Raji (cell line): ENCODE measurements at regions not wholly inside any gene's neighbourhood (a gene's known extent, or its start where the extent isn't known, plus 50 kb on each side); places are given as distances from the start of the nearest gene placed in this dataset.

Source experiments
- POLR2A ChIP-seq: IDR thresholded peaks from 2 replicates; pipeline ENCODE4 v1.6.1; 2011; ENCODE audit warnings: low read depth, low read length, control low read depth; ENCODE audit not compliant: insufficient read depth

DNA sequence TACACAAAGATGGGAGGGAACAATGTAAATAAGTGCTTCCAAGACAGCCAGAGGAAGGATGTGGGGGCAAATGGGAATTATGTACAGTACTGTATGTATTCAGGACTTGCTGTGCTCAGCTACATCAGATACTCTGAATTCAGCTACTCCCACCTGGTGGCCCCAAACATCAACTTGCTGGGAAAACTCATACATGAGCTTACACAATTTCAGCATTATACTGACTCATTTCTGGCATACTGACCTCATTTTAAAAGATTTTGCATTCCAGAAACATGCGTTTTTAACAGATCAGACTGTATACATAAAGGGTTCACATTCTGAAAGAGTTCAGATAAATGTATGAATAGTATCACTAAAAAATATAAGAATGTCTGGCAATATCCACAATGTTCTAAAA, 59.7 kb downstream of the GPX5 start:
- no peak for TF ChIP-seq POLR2A

DNA sequence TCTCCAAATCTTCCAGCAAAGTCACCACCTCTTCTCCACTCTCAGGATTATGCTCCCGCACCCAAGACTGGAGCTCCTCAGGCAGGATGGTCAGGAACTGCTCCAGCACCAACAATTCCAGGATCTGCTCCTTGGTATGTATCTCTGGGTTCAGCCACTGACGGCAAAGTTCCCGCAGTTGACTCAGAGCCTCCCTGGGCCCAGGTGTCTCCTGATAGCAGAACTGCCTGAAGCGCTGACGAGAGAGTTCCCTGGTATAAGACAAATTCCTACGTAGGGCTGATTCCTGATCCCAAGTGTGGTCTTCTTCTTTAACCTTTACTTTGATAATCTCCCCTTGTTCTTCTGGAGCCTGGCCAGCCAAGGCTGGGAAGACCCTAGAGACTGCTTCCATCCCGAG, 60.6 kb downstream of the GPX5 start:
- no peak for TF ChIP-seq POLR2A

DNA sequence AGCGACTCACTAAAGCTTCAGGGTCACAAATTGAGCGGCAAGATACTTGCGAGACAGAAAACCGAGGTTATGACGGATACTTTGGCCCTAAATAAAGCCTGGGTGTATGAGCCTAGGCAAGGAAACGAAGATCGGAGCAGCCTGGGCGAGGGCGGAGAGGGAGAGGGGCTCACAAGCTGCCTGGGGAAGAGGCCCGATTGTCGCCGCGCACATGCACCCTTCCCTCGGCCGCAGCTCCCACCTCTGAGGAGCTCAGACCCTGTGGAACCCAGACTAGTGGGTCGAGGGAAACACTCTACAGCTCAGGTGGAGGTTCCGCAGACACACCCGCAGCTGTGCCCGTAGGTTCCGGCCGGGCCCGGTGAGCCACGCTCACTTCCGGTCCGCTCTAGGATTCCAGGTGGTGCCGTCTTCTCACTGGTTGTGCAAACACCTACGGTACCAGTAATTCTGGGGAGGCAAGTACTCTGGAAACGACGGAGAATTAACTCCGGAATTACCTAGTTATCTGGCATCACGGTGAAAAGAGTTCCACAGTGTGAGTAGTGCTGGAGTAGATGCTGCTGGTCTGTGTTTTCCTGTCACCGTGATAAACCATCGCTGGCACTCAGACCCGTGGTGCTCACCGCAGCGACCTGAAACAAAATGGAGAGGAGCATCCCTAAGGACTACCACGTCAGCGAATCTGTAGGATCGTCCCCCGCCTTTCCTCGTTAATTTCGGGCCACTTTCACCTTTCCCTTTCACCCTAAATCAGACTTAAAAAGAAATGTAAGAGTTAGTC, 61.5 kb downstream of the GPX5 start:
- peak; percentile 65 for TF ChIP-seq POLR2A

DNA sequence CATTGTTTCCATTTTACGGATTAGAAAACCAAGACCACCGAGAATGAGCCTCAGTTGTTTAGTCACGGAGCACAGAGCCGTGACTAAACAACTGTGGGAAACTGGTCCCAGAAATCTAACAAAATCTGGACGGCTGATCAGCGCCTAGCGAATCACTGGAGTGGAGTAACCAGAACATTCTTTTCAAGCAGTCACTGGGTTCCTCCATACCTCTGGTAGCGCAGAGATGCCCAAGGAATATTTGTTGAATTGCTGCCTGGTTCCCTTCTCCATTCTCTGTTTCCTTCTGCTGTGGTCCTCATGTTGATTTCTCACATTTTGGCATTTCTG, 62.0 kb downstream of the GPX5 start:
- TF ChIP-seq POLR2A, result no peak

DNA sequence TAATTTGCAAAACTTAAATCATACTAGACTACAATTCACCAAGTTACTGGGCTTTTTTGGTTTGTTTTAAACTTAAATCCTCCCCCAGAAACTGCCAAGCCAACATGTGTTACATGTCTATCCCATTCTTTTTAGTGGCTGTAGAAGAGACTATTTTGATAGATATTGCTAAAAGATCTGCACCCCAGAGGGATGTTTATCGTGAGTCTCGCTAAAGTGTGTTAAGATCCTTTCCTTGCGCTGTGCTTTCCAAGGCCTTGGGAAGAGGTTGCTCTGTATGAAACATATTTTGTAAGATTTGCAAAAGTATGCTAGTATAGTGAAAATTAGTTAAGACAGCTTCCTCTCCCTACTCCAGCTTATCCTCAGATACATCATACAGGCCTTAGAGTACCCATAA, 63.0 kb downstream of the GPX5 start:
- TF ChIP-seq POLR2A, result no peak

DNA sequence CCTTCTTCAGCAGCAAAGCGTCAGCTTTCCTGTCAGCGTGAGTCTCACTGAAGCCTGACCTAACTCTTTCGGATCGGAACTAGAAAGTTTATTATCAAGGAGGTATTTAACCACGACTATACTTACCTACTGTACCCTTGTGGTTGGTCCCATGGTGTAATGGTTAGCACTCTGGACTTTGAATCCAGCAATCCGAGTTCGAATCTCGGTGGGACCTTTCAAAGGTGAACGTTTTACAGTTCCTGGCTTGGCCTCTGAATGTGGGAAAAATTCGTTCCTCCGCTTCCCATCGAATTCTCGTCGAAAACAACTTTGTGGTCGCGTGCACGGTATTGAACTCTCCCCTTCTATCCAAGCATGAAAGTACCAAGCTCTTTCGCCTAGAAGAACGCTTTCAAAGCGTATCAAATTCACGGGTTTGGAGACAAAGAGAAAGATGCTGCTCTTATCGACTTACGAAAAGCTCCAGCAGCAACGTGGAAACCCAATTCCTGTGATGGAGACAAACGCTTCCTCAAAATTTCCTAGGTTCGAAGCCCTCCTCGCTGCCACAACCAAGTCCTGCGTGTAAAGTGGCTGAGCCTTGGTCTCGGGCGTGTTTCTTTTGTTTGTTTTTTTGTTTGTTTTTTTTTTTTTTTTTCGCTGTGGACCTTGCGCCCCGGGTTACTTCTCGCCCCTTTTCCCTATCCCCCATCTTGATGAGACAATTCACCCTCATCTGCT, 63.7 kb downstream of the GPX5 start:
- TF ChIP-seq POLR2A, result no peak

DNA sequence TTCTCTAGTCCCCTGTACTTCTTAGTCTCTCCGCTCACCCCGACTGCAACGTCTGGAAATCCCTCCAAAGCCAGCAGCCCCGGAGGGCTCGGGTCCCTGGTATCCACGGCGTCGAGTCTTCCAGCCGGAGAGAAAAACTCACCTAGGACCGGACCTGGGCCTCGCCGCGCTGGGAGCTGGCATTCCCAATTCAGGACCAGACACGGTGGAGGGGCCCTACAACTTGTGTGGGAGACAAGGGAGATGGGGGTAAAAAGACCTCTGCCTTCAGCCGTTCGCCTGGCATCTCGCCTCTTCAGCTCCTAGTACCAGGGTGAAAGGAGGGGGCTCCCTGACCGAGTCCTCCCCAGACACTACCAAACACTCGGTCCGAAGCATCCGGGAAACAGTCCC, 64.3 kb downstream of the GPX5 start:
- no peak for TF ChIP-seq POLR2A

DNA sequence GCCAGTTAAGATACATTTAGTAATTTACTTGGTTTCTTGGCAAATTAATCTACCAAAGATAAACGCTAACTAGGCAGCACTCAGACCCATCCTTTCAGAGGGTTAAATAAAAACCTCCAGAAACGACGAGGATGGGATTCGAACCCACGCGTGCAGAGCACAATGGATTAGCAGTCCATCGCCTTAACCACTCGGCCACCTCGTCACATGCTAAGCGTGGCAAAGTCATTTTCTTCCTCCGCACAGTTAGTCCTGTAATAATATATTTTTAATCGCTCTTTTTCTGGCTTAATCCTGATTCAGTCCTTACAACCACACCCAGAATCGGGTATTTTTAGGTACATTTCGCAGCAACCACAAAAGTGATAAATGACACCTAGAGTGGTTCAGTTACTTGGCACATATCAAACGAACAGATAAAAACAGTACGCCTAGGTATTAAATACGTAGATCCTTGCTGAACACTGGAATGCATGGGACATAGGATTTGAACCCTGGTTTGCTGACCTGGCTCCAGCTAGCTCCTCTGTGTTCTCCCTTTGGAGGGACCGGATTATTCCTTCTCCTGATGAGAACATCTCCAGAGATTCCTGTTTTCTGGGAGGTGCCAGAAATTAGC, 71.6 kb downstream of the GPX5 start:
- no peak for TF ChIP-seq POLR2A

DNA sequence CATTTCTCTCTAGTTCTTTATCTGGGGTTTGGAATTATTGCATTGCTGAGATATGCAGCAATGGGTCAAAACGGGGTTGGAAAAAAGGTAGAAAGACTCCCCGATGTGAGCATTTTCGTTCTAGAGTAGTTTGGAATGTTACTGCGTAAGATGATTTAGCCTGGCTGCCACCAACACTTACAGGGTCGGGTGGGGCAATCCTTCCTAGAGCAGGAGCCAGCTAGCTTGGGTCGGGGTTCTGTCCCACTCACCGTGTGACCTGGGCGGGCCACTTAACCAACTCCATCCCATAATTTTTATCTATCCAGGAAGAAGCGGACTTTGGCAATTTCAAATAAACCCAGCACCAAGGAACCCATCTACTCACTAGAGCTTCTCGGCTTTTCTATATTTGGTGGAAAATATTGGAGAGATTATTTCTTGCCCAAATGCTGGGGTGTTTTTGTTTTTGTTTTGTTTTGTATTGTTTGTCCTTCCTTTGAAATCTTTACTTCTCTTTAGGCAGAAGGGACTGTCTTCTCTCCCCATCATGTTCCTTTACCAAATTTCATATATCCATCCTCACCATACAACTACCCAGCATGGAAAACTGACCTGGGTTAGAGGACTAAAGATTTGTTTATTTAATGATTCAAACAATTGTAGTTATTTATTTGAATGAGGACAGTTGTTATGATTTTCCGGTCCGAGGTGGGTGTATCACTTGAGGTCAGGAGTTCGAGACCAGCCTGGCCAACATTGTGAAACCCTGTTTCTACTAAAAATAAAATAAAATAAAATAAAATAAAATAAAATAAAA, 72.4 kb downstream of the GPX5 start:
- no peak for TF ChIP-seq POLR2A

DNA sequence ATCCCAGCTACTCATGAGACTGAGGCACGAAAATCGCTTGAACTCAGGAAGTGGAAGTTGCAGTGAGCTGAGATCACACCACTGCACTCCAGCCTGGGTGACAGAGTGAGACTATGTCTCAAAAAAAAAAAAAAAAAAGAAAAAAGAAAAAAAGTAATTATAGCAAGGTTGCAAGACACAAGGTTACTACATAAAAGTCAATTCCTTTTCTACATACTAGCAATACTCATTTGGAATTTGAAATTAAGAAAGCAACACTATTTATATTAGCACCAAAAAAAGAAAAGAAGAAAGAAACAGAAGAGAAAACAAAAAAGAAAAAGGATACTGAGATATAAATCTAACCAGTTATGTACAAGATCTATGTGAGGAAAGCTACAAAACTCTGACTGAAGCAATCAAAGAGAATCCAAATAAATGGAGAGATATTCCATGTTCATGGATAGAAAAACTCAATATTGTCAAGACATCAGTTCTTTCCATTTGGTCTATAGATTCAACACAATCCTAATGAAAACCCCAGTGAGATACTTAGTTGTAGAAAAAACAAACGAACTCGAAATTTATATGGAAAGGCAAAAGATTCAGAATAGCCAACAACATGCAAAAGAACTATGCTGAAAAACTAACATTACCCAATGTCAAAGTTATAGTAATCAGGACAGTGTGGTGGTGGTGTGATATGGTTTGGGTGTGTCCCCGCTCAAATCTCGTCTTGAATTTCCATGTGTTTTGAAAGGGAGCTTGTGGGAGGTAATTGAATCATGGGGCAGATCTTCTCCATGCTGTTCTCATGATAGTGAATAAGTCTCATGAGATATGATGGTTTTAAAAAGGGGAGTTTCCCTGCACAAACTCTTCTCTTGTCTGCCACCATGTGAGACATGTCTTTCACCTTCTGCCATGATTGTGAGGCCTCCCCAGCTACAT, 73.3 kb downstream of the GPX5 start:
- TF ChIP-seq POLR2A, result no peak

DNA sequence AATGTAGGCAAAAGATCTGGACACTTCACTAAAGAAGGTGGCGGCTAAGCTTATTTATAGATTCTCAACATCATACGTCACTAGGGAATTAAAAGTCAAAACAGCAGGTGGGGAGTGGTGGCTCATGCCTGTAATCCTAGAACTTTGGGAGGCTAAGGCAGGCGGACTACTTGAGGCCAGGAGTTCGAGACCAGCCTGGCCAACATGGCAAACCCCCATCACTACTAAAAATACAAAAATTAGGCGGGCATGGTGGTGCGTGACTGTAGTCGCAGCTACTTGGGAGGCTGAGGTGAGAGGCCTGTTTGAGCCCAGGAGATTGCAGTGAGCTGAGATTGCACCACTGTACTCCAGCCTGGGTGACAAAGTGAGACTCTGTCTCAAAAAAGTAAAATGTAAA, 74.6 kb downstream of the GPX5 start:
- TF ChIP-seq POLR2A, result no peak

DNA sequence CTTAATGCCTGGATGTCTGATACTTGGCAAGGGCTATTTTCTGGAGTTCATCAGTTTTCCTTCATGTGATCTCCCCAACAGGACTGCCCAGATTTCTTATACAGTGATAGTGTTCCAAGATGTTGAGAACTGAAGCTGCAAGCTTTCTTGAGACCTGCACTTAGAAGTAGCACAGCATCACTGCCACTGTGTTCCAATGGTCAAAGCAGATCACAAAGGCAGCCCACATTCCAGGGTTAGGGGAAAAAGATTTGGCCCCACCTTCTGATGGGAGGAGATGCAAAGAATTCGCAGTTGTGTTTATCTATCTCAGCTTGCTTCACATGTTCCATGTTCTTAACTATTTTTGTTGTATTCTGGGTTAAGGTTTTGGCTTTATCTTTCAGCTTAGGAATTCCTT, 78.2 kb downstream of the GPX5 start:
- TF ChIP-seq POLR2A, result no peak

DNA sequence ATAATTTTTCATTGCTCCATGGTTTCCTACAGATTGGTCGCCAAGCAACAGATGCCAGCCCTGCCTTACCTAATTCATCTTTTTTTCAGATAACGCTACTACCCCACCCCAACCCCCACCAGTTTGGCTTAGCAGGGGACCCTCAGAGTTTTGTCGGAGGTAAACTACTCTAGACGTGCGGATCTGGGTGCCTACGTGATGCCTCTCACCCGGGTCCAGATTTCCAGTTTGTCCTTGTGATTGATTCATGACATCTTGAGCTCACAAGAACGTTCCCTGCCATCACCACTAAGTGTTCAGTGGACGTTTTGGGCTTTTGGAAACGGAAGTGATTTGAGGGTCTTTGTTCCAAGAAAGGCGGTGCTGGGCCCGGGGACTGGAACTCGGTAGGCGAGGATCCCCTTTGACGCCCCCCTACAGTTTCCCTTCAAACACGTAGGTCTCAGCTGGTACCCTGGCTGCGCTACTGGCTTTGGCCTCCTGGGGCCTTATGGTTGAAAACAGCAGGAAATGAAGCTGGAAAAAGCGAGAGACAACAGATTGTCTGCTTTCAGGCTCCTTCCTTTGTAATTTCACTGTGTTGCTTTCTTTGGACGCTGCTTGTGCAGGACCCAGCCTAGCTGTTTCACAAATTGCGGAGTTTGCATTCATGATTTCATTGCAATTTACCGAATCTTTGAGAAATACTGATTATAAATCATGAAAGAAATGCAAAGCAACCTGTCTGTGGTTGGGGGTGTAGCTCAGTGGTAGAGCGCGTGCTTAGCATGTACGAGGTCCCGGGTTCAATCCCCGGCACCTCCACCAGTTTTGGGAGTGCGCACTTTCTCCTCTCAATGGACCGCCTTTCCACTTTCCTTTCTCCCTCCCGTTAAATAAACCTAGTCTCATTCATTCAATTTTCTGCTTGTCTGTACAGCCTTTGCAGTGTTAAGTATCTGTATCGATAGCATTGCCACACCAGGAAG, 81.0 kb downstream of the GPX5 start:
- no peak for TF ChIP-seq POLR2A
